ENCODE measurements at regions not wholly inside any gene's neighbourhood (a gene's known extent, or its start where the extent isn't known, plus 50 kb on each side); places are given as distances from the start of the nearest gene placed in this dataset.

- TF ChIP-seq JUN (IDR thresholded peaks at IDR 0.05) (no peak), MYC (IDR thresholded peaks at IDR 0.05; ENCODE audit: borderline replicate concordance, low read length) (no peak), E2F6 (IDR thresholded peaks at IDR 0.05; ENCODE audit: borderline replicate concordance, low read depth) (no peak)
- TF ChIP-seq, protein P1, sequence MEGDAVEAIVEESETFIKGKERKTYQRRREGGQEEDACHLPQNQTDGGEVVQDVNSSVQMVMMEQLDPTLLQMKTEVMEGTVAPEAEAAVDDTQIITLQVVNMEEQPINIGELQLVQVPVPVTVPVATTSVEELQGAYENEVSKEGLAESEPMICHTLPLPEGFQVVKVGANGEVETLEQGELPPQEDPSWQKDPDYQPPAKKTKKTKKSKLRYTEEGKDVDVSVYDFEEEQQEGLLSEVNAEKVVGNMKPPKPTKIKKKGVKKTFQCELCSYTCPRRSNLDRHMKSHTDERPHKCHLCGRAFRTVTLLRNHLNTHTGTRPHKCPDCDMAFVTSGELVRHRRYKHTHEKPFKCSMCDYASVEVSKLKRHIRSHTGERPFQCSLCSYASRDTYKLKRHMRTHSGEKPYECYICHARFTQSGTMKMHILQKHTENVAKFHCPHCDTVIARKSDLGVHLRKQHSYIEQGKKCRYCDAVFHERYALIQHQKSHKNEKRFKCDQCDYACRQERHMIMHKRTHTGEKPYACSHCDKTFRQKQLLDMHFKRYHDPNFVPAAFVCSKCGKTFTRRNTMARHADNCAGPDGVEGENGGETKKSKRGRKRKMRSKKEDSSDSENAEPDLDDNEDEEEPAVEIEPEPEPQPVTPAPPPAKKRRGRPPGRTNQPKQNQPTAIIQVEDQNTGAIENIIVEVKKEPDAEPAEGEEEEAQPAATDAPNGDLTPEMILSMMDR (IDR thresholded peaks at IDR 0.05), result no peak
Measured at GRCh38 chr5:125536095-125536494, 789.7 kb upstream of the ZNF608 start.
